Effector CD8-positive, alpha-beta T cell (primary cell): ENCODE measurements at regions not wholly inside any gene's neighbourhood (a gene's known extent, or its start where the extent isn't known, plus 50 kb on each side); places are given as distances from the start of the nearest gene placed in this dataset.
"Not testable (repeated sequence)": the region's sequence is repeated elsewhere in the genome, so short reads cannot be mapped to it uniquely, and the experiment has no call there.

Source experiments
- DNase-seq: peaks from one replicate; lab custom pipeline; 2025; lab: John Stamatoyannopoulos, UW

- no peak for DNase-seq
These were observed 1566.6 kb downstream of the EFNB2 start for GRCh38 chr13:104968876-104969275.

- no peak for DNase-seq
These were observed 1567.4 kb downstream of the EFNB2 start for GRCh38 chr13:104967836-104968630.

- no peak for DNase-seq
These were observed 1568.1 kb downstream of the EFNB2 start for GRCh38 chr13:104967376-104967775.

- no peak for DNase-seq
These were observed 1573.1 kb downstream of the EFNB2 start for GRCh38 chr13:104962411-104962810.

- DNase-seq = no peak
These were observed 1574.2 kb downstream of the EFNB2 start for GRCh38 chr13:104961246-104961645.

- DNase-seq = no peak
These were observed 1581.3 kb downstream of the EFNB2 start for GRCh38 chr13:104954210-104954609.

GRCh38 chr13:104953588-104953987, 1581.9 kb downstream of the EFNB2 start:
- DNase-seq = no peak

- no peak for DNase-seq
These were observed 1585.4 kb downstream of the EFNB2 start for GRCh38 chr13:104949840-104950740.

- no peak for DNase-seq
These were observed 1591.3 kb downstream of the EFNB2 start for GRCh38 chr13:104944176-104944575.

- DNase-seq = no peak
These were observed 1592.1 kb downstream of the EFNB2 start for GRCh38 chr13:104943331-104943730.

GRCh38 chr13:104937881-104938280, 1597.6 kb downstream of the EFNB2 start:
- no peak for DNase-seq

- DNase-seq = no peak
These were observed 1599.2 kb downstream of the EFNB2 start for GRCh38 chr13:104936304-104936703.

- not testable (repeated sequence) for DNase-seq
These were observed 1614.9 kb downstream of the EFNB2 start for GRCh38 chr13:104920513-104920912.

GRCh38 chr13:104920091-104920490, 1615.4 kb downstream of the EFNB2 start:
- DNase-seq = no peak

- no peak for DNase-seq
These were observed 1635.2 kb downstream of the EFNB2 start for GRCh38 chr13:104900191-104900817.

- no peak for DNase-seq
These were observed 1637.0 kb downstream of the EFNB2 start for GRCh38 chr13:104898484-104898883.

GRCh38 chr13:104895521-104895920, 1639.9 kb downstream of the EFNB2 start:
- DNase-seq = no peak

- DNase-seq = no peak
These were observed 1660.3 kb downstream of the EFNB2 start for GRCh38 chr13:104875038-104875754.

GRCh38 chr13:104872153-104872552, 1663.3 kb downstream of the EFNB2 start:
- DNase-seq = no peak

GRCh38 chr13:104871456-104871855, 1664.0 kb downstream of the EFNB2 start:
- no peak for DNase-seq

- no peak for DNase-seq
These were observed 1666.0 kb downstream of the EFNB2 start for GRCh38 chr13:104869501-104869900.

- DNase-seq = no peak
These were observed 1666.7 kb downstream of the EFNB2 start for GRCh38 chr13:104868806-104869205.
